Lung (tissue), 11 donors: ENCODE measurements at regions not wholly inside any gene's neighbourhood (a gene's known extent, or its start where the extent isn't known, plus 50 kb on each side); places are given as distances from the start of the nearest gene placed in this dataset.

Experiments
- ATAC-seq: fragments of 200-7000 bp; cut with Tn5 transposase; one replicate; pipeline ENCODE4 v1.9.1; 2020; ENCODE audit warnings: moderate number of reproducible peaks; ENCODE audit not compliant: insufficient read depth, low FRiP score
- DNase-seq, 3 donors: peaks; one replicate each; pipeline ENCODE4 v3.0.0-alpha.2; 2013 to 2017
- H3K27ac ChIP-seq, 2 donors: one replicate each; pipeline ENCODE4 v1.5.1; 2013; ENCODE audit warnings: mild to moderate bottlenecking in 2 of 2, moderate library complexity in 2 of 2, control low read depth in 1 of 2, inconsistent platforms in 1 of 2, low read depth in 1 of 2, low read length in 1 of 2
- H3K27me3 ChIP-seq, 3 donors: one replicate each; pipeline ENCODE4 v1.5.1; 2013; ENCODE audit warnings: low read length in 2 of 3; ENCODE audit not compliant: control insufficient read depth in 3 of 3, insufficient read depth in 3 of 3
- H3K36me3 ChIP-seq, 4 donors: one replicate each; pipeline ENCODE4 v1.5.1; 2013; ENCODE audit warnings: low read length in 4 of 4, mild to moderate bottlenecking in 1 of 4, moderate library complexity in 1 of 4; ENCODE audit not compliant: control insufficient read depth in 4 of 4, insufficient read depth in 4 of 4
- H3K4me1 ChIP-seq, 5 donors: one replicate each; pipeline ENCODE4 v1.5.1; 2013; ENCODE audit warnings: low read length in 5 of 5, mild to moderate bottlenecking in 2 of 5, moderate library complexity in 1 of 5; ENCODE audit not compliant: control insufficient read depth in 5 of 5, insufficient read depth in 5 of 5
- H3K4me3 ChIP-seq: one replicate; pipeline ENCODE4 v1.5.1; 2013; ENCODE audit warnings: mild to moderate bottlenecking, control low read depth, moderate library complexity
- H3K9ac ChIP-seq, 2 donors: one replicate each; pipeline ENCODE4 v1.5.1; 2013; ENCODE audit warnings: low read length in 2 of 2, control low read depth in 1 of 2; ENCODE audit not compliant: insufficient read depth in 1 of 2
- H3K9me3 ChIP-seq, 4 donors: one replicate each; pipeline ENCODE4 v1.5.1; 2013; ENCODE audit warnings: low read length in 3 of 4, mild to moderate bottlenecking in 1 of 4, moderate library complexity in 1 of 4; ENCODE audit not compliant: control insufficient read depth in 4 of 4, insufficient read depth in 3 of 4
- CTCF ChIP-seq: IDR thresholded peaks from 2 replicates; pipeline ENCODE4 v1.5.1; 2012; ENCODE audit warnings: mild to moderate bottlenecking; ENCODE audit errors: control extremely low read depth, extremely low read depth
- WGBS, 2 donors: extraction: QIAGEN DNeasy Blood & Tissue Kit; methylation state at CpG; one replicate each; pipeline ENCODE4 v1.1.7; 2013; 5-methylcytosine and 5-hydroxymethylcytosine counted together
- donor health status: control.
- donor health status: control.
- donor health status: Bipolar disorder and iron deficiency.
- donor health status: healthy.
- donor health status: DM: yes; HTN: yes; CAD: no.

- H3K4me1 ChIP-seq: no peaks in the 10 kb centered on the region
- DNase-seq (no peak), ATAC-seq (no peak)
- H3K9ac ChIP-seq: no peak overlapping the region
- H3K9me3 ChIP-seq: peaks cover 0 to 8% (median 2%) of the 10 kb centered on the region in 4 donors
- no peak overlapping the region for H3K4me3 ChIP-seq
- no peak overlapping the region for H3K27ac ChIP-seq
- no peaks in the 10 kb centered on the region for H3K27me3 ChIP-seq
- H3K36me3 ChIP-seq: no peaks in the 10 kb centered on the region
- no peak for TF ChIP-seq CTCF
Measured at GRCh38 chr12:64968989-64969819, 144.8 kb downstream of the TBC1D30 start.

- no peak for TF ChIP-seq CTCF
- H3K9me3 ChIP-seq: no peaks in the 10 kb centered on the region
- no peak for ATAC-seq
Measured at GRCh38 chr12:64976131-64976530, 145.0 kb downstream of the WIF1 start.

GRCh38 chr12:64983771-64984278 is 137.3 kb downstream of the WIF1 start:
- Histone ChIP-seq H3K9ac (no peak overlapping the region), H3K36me3 (no peaks in the 10 kb centered on the region), H3K27me3 (no peaks in the 10 kb centered on the region), H3K4me3 (no peak overlapping the region), H3K4me1 (no peaks in the 10 kb centered on the region), H3K27ac (no peak overlapping the region), H3K9me3 (peaks cover 0 to 9% (median 0%) of the 10 kb centered on the region in 4 donors)
- no peak for DNase-seq
- WGBS, 2 donors: 87 to 89% methylated on average over 3 of the region's 3 CpGs
- TF ChIP-seq CTCF: no peak
- ATAC-seq: no peak

More at GRCh38 chr12:64976131-64976530, 145.0 kb downstream of the WIF1 start:
- Histone ChIP-seq H3K27me3 (no peaks in the 10 kb centered on the region), H3K4me3 (no peak overlapping the region), H3K36me3 (no peaks in the 10 kb centered on the region), H3K9ac (no peak overlapping the region), H3K27ac (no peak overlapping the region), H3K4me1 (no peaks in the 10 kb centered on the region)
- no peak for DNase-seq
